NT2/D1 (cell line): ENCODE measurements at regions not wholly inside any gene's neighbourhood (a gene's known extent, or its start where the extent isn't known, plus 50 kb on each side); places are given as distances from the start of the nearest gene placed in this dataset.
A peak's percentile ranks its signal among the peaks of the same experiment; 100 is the strongest.
"Not testable (repeated sequence)": the region's sequence is repeated elsewhere in the genome, so short reads cannot be mapped to it uniquely, and the experiment has no call there.

ENCODE experiments used
- DNase-seq: peaks from one replicate; pipeline ENCODE4 v3.0.0-alpha.2; 2011; ENCODE audit warnings: low read depth, low spot score
- H3K27me3 ChIP-seq: 2 replicates; pipeline ENCODE4 v1.6.0; 2011; ENCODE audit warnings: mild to moderate bottlenecking; ENCODE audit not compliant: insufficient read length, insufficient read depth
- H3K36me3 ChIP-seq: 2 replicates; pipeline ENCODE4 v1.6.1; 2011; ENCODE audit warnings: mild to moderate bottlenecking, low read length, mixed read lengths; ENCODE audit not compliant: insufficient read depth, insufficient read length
- H3K4me1 ChIP-seq: 2 replicates; pipeline ENCODE4 v1.5.1; 2011; ENCODE audit not compliant: insufficient read depth, insufficient read length
- H3K4me3 ChIP-seq: 2 replicates; pipeline ENCODE4 v1.5.1; 2011; ENCODE audit warnings: low read depth; ENCODE audit not compliant: insufficient read length
- H3K9ac ChIP-seq: 2 replicates; pipeline ENCODE4 v1.6.0; 2011; ENCODE audit warnings: low read depth; ENCODE audit not compliant: insufficient read length
- H3K9me3 ChIP-seq: 2 replicates; pipeline ENCODE4 v1.5.1; 2011; ENCODE audit warnings: mild to moderate bottlenecking, low read length; ENCODE audit not compliant: insufficient read depth
- SUZ12 ChIP-seq: IDR thresholded peaks from 2 replicates; pipeline ENCODE4 v1.6.1; 2011; ENCODE audit not compliant: insufficient read length, insufficient read depth; ENCODE audit errors: extremely low read depth
- YY1 ChIP-seq: IDR thresholded peaks from 2 replicates; pipeline ENCODE4 v1.6.1; 2011; ENCODE audit not compliant: insufficient read length, insufficient read depth
- ZNF274 ChIP-seq: IDR thresholded peaks from 2 replicates; pipeline ENCODE4 v1.6.1; 2011; ENCODE audit warnings: mild to moderate bottlenecking, low read depth, low read length

DNA sequence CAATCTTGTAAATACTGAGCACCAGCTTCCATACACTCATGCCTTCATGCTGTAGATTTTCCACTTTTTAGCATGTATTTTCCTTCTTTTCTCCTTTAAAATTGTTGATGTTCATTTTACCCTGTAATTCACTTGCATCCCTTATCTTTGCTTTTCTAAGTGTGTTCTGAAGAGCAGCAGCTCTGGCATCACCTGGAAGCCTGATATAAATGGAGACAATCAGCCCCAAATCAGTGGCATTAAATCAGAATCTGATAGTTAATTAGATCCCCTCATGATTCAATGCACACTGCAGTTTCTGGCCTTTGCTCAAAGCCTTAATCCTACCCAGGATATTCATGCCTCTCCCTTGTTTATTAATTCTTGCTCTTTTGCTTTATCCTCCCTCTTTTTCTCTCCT is 942.4 kb downstream of the XPNPEP1 start:
- TF ChIP-seq ZNF274, result no peak
- no peak for TF ChIP-seq YY1
- TF ChIP-seq SUZ12, result no peak
- no peaks in the 10 kb centered on the region for H3K27me3 ChIP-seq
- H3K36me3 ChIP-seq, result no peaks in the 10 kb centered on the region
- no peak for DNase-seq
- H3K4me1 ChIP-seq, result no peaks in the 10 kb centered on the region
- no peaks in the 10 kb centered on the region for H3K9me3 ChIP-seq
- H3K4me3 ChIP-seq, result no peak overlapping the region
- no peak overlapping the region for H3K9ac ChIP-seq

DNA sequence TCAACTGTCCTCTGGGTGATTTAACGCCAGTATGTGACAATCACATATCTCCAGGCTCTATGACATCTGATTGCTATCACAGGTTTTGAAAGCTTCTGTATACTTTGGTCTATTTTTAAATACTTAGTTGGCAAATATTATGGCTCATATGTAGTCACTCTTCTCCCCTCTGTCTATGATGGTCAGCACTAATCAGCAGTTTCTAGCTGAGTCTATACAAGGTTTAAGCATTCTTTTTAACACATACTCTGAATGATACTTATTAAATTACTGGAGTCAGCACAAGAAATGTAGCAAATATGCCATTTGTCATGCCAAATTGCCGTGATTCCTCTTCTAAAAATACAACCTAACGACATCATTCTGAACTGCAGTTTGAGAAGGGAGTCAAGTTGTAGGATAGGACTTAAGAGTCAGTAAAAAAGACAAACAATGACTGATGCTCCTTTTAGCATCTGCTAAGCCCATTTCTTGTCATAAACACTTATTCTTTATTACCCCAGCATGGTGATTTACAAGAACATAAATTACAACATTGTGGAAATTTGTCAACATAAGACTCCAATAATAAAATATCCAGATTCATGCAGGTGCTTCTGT is 947.8 kb downstream of the XPNPEP1 start:
- H3K4me1 ChIP-seq, result no peaks in the 10 kb centered on the region
- H3K4me3 ChIP-seq, result no peak overlapping the region
- H3K27me3 ChIP-seq, result no peaks in the 10 kb centered on the region
- H3K36me3 ChIP-seq, result no peaks in the 10 kb centered on the region
- TF ChIP-seq ZNF274, result no peak
- TF ChIP-seq YY1, result no peak
- TF ChIP-seq SUZ12, result no peak
- DNase-seq, result no peak
- no peaks in the 10 kb centered on the region for H3K9me3 ChIP-seq
- no peak overlapping the region for H3K9ac ChIP-seq

DNA sequence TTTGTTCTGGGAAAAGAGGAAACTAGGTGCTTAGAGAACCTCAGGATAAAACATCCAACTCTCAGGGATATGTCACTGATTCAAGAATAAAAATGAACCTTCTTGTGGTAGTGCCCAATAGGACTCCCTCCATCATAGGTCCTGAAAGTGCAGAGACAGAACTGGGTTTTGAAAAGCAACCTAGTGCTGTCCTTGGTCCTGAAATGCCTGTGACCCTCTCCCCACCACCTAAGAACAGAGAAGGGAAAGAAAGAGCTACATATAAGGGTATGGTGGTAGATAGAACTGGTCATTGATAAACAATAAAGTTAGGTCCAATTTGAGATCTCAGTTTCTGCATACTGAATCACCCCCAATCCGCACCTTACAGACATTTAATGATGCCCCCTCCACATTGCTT is 953.3 kb downstream of the XPNPEP1 start:
- Histone ChIP-seq H3K36me3 (no peaks in the 10 kb centered on the region), H3K9ac (no peak overlapping the region), H3K4me3 (no peak overlapping the region), H3K27me3 (no peaks in the 10 kb centered on the region), H3K9me3 (no peaks in the 10 kb centered on the region), H3K4me1 (no peaks in the 10 kb centered on the region)
- peak; percentile 32 for DNase-seq
- TF ChIP-seq SUZ12, result no peak
- TF ChIP-seq ZNF274, result no peak
- no peak for TF ChIP-seq YY1

DNA sequence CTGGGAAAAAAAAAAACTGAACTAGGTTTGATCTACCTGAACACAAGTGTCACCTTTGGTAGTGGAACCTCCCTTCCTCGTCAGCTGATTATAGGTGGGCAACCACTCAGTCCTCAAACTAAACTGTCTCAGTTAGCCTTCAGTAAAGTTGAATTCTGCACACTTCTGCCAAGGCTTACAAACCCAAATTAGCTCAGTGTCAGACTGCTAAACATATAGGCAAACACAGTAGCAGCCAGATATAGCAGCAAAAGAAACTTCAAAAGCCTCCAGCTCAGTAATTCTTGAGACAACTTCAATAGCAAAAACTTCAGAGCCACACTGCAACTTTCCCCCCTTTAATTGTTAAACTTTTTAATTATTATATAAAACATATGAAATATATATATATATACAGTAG is 956.9 kb downstream of the XPNPEP1 start:
- Histone ChIP-seq H3K4me1 (no peaks in the 10 kb centered on the region), H3K9me3 (no peaks in the 10 kb centered on the region), H3K9ac (no peak overlapping the region), H3K27me3 (no peaks in the 10 kb centered on the region), H3K4me3 (no peak overlapping the region), H3K36me3 (no peaks in the 10 kb centered on the region)
- TF ChIP-seq SUZ12 (no peak), YY1 (no peak), ZNF274 (no peak)
- DNase-seq, result no peak

DNA sequence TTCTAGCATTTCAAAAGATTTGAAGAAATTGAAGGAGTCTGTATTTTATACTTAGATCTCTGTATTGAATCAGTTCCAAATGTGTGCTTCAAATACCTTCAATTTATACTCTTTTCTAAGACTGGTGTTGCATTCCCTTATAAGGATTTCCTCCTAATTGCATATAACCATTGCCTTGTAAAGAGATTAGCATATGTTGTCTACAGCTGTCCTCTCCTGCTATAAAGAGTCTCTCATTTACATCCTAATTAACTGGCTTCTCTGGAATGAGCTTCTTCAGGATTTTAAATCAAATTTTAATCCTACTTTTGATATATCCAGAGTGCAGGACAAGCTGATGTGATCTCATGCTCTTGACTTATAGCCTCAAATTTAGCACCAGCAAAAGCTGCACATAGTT is 957.3 kb downstream of the XPNPEP1 start:
- no peak for DNase-seq
- Histone ChIP-seq H3K4me1 (no peaks in the 10 kb centered on the region), H3K36me3 (no peaks in the 10 kb centered on the region), H3K4me3 (no peak overlapping the region), H3K9me3 (no peaks in the 10 kb centered on the region), H3K27me3 (no peaks in the 10 kb centered on the region), H3K9ac (no peak overlapping the region)
- no peak for TF ChIP-seq ZNF274
- TF ChIP-seq YY1, result no peak
- TF ChIP-seq SUZ12, result no peak

DNA sequence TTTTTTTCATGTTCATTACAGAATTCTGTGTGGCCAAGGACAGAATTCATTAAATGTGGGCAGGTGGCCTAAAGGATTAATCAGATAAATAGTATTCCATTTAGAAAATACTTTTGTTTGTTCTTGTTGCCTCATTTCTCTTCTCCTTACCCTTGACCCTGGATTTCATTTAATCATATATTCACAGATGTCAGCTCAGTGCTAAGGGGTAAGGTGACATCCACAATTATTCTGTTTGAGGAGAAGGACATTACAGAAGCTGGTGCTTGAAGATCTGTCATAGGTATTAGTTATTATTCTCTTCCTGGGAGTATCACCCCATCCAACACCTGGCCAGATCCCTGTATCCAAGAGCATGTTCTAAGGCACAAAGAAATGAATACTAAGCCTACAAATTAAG is 961.1 kb downstream of the XPNPEP1 start:
- Histone ChIP-seq H3K4me3 (no peak overlapping the region), H3K36me3 (no peaks in the 10 kb centered on the region), H3K9ac (no peak overlapping the region), H3K9me3 (no peaks in the 10 kb centered on the region), H3K4me1 (no peaks in the 10 kb centered on the region), H3K27me3 (no peaks in the 10 kb centered on the region)
- TF ChIP-seq SUZ12 (no peak), YY1 (no peak), ZNF274 (no peak)
- DNase-seq, result no peak

DNA sequence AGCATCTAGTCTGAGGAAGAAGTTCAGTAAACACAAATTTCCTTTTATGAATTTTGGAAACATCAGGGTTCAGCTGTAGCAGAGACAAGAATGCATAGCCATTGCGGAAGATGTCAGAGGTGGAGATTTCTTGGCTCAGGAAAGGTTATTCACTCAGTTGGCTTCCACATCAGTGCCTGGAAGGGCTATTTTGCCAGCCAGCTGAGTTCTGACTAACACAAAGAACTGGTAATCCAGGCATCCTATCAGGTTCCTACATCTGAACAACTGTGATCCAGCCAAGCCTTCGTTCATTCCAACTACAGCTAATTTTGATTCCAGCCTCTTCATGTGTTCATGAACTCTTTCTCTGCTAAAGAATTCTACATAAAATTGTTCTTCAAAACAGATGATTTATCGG is 965.6 kb downstream of the XPNPEP1 start:
- Histone ChIP-seq H3K36me3 (no peaks in the 10 kb centered on the region), H3K9ac (no peak overlapping the region), H3K9me3 (no peaks in the 10 kb centered on the region), H3K4me3 (no peak overlapping the region), H3K27me3 (no peaks in the 10 kb centered on the region), H3K4me1 (no peaks in the 10 kb centered on the region)
- no peak for TF ChIP-seq SUZ12
- no peak for TF ChIP-seq ZNF274
- TF ChIP-seq YY1, result no peak
- DNase-seq, result no peak

DNA sequence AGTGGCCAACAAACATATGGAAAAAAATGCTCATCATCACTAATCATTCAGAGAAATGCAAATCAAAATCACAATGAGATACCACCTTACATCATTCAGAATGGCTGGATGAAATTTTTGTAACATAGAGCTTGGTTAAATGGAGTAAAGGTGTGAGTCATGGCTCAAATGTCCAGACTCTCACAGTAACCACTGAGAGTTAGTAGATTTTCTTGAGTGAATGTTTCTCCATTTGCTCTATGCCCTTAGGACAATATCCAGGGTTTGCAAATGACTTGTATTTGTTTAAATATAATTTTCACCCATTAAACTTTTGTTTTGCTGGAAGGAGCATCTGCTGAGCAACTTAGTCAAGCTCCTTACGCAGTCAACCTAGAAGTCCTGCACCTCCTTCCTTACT is 967.2 kb downstream of the XPNPEP1 start:
- no peaks in the 10 kb centered on the region for H3K4me1 ChIP-seq
- no peak overlapping the region for H3K9ac ChIP-seq
- no peaks in the 10 kb centered on the region for H3K36me3 ChIP-seq
- no peaks in the 10 kb centered on the region for H3K9me3 ChIP-seq
- no peak overlapping the region for H3K4me3 ChIP-seq
- H3K27me3 ChIP-seq, result no peaks in the 10 kb centered on the region
- no peak for TF ChIP-seq ZNF274
- no peak for TF ChIP-seq YY1
- no peak for TF ChIP-seq SUZ12
- no peak for DNase-seq

DNA sequence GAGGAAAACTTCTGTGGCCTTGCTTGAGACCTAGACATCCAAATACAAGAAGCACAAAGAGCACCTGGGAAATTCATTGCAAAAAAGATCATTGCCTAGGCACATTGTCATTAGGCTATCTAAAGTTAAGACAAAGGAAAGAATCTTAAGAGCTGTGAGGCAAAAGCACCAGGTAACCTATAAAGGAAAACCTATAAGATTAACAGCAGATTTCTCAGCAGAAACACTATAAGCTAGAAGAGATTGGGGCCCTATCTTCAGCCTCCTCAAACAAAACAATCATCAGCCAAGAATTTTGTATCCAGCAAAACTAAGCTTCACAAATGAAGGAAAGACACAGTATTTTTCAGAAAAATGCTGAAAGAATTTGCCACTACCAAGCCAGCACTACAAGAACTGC is 1003.3 kb downstream of the XPNPEP1 start:
- H3K4me1 ChIP-seq, H3K36me3 ChIP-seq, H3K9ac ChIP-seq, DNase-seq, H3K4me3 ChIP-seq, H3K27me3 ChIP-seq, H3K9me3 ChIP-seq: not testable (repeated sequence)
